Vagina (tissue), 2 donors: ENCODE measurements at regions not wholly inside any gene's neighbourhood (a gene's known extent, or its start where the extent isn't known, plus 50 kb on each side); places are given as distances from the start of the nearest gene placed in this dataset.

Experiments used
- DNase-seq, 2 donors: peaks; one replicate each; pipeline ENCODE4 v3.0.0-alpha.2; 2017; ENCODE audit errors: extremely low spot score in 2 of 2
- H3K27ac ChIP-seq: fragments of 200-600 bp; sonication (generic); one replicate; pipeline ENCODE4 v1.5.1; 2019
- H3K27me3 ChIP-seq: fragments of 200-600 bp; sonication (generic); one replicate; pipeline ENCODE4 v1.5.1; 2019
- H3K36me3 ChIP-seq, 2 donors: fragments of 200-600 bp; sonication (generic); one replicate each; pipeline ENCODE4 v1.5.1; 2017 to 2019
- H3K4me1 ChIP-seq: fragments of 200-600 bp; sonication (generic); one replicate; pipeline ENCODE4 v1.5.1; 2019
- H3K4me3 ChIP-seq, 2 donors: fragments of 200-600 bp; sonication (generic); 1 replicate in 1 of 2; 2 replicates in 1 of 2; pipeline ENCODE4 v1.5.1; 2016 to 2019
- H3K9me3 ChIP-seq: fragments of 200-600 bp; sonication (generic); one replicate; pipeline ENCODE4 v1.5.1; 2019
- CTCF ChIP-seq, 3 experiments: fragments of 450-650 bp in 2 of 3; fragments of 200-600 bp in 1 of 3; sonication (generic) in 1 of 3; IDR thresholded peaks; one replicate each; pipeline ENCODE4 v1.5.1; 2017 to 2019; ENCODE audit warnings: antibody characterized with exemption in 3 of 3, mild to moderate bottlenecking in 2 of 3, moderate library complexity in 2 of 3
- POLR2A ChIP-seq, 2 donors: fragments of 450-650 bp; IDR thresholded peaks; one replicate each; pipeline ENCODE4 v1.6.1; 2017; ENCODE audit warnings: antibody characterized with exemption in 2 of 2, mild to moderate bottlenecking in 2 of 2, moderate library complexity in 2 of 2
- POLR2AphosphoS5 ChIP-seq, 2 donors: sonication (generic); formaldehyde crosslinking; IDR thresholded peaks; one replicate each; pipeline ENCODE4 v1.9.0; 2017; ENCODE audit warnings: antibody characterized with exemption in 2 of 2, mild to moderate bottlenecking in 2 of 2, low read depth in 1 of 2; ENCODE audit not compliant: insufficient read depth in 1 of 2
- intact Hi-C: fragments of 100-400 bp; cut with DNase I; formaldehyde crosslinking; loops from one replicate; pipeline ENCODE4 v1.15.1; 2023

- H3K27me3 ChIP-seq: no peaks in the 10 kb centered on the region
- no peak for DNase-seq
- no peaks in the 10 kb centered on the region for H3K9me3 ChIP-seq
- H3K27ac ChIP-seq: no peak overlapping the region
- no peaks in the 10 kb centered on the region for H3K4me1 ChIP-seq
- TF ChIP-seq CTCF (IDR thresholded peaks at IDR 0.05): no peak
- TF ChIP-seq POLR2A (IDR thresholded peaks at IDR 0.05): no peak
- no peak for TF ChIP-seq POLR2AphosphoS5 (IDR thresholded peaks at IDR 0.05; ENCODE audit: insufficient read depth in 1 of 2, low read depth in 1 of 2)
- no peaks in the 10 kb centered on the region for H3K36me3 ChIP-seq
- intact Hi-C loops: no loop called here
- H3K4me3 ChIP-seq: no peak overlapping the region
Measured at GRCh38 chr16:17658881-17659280, 188.1 kb upstream of the XYLT1 start.

GRCh38 chr16:17657045-17657444 is 186.3 kb upstream of the XYLT1 start:
- Histone ChIP-seq H3K27ac (no peak overlapping the region), H3K9me3 (no peaks in the 10 kb centered on the region), H3K27me3 (no peaks in the 10 kb centered on the region), H3K36me3 (no peaks in the 10 kb centered on the region), H3K4me1 (no peaks in the 10 kb centered on the region), H3K4me3 (no peak overlapping the region)
- intact Hi-C loops: no loop called here
- TF ChIP-seq CTCF (IDR thresholded peaks at IDR 0.05): no peak
- no peak for TF ChIP-seq POLR2AphosphoS5 (IDR thresholded peaks at IDR 0.05; ENCODE audit: insufficient read depth in 1 of 2, low read depth in 1 of 2)
- no peak for TF ChIP-seq POLR2A (IDR thresholded peaks at IDR 0.05)
- no peak for DNase-seq

GRCh38 chr16:17654571-17654970 is 183.8 kb upstream of the XYLT1 start:
- TF ChIP-seq CTCF (IDR thresholded peaks at IDR 0.05) (no peak), POLR2AphosphoS5 (IDR thresholded peaks at IDR 0.05; ENCODE audit: insufficient read depth in 1 of 2, low read depth in 1 of 2) (no peak), POLR2A (IDR thresholded peaks at IDR 0.05) (no peak)
- H3K9me3 ChIP-seq: no peaks in the 10 kb centered on the region
- intact Hi-C loops: no loop called here

GRCh38 chr16:17654142-17654541 is 183.4 kb upstream of the XYLT1 start:
- no peak for TF ChIP-seq POLR2AphosphoS5 (IDR thresholded peaks at IDR 0.05; ENCODE audit: insufficient read depth in 1 of 2, low read depth in 1 of 2)
- TF ChIP-seq POLR2A (IDR thresholded peaks at IDR 0.05): no peak
- TF ChIP-seq CTCF (IDR thresholded peaks at IDR 0.05): no peak
- H3K4me3 ChIP-seq: no peak overlapping the region
- no peaks in the 10 kb centered on the region for H3K36me3 ChIP-seq
- H3K9me3 ChIP-seq: no peaks in the 10 kb centered on the region
- DNase-seq: no peak
- H3K27me3 ChIP-seq: no peaks in the 10 kb centered on the region
- H3K27ac ChIP-seq: no peak overlapping the region
- intact Hi-C loops: no loop called here
- no peaks in the 10 kb centered on the region for H3K4me1 ChIP-seq

More at GRCh38 chr16:17654571-17654970, 183.8 kb upstream of the XYLT1 start:
- Histone ChIP-seq H3K4me3 (no peak overlapping the region), H3K36me3 (no peaks in the 10 kb centered on the region), H3K27ac (no peak overlapping the region), H3K27me3 (no peaks in the 10 kb centered on the region), H3K4me1 (no peaks in the 10 kb centered on the region)
- DNase-seq: no peak

- no peak for DNase-seq
- Histone ChIP-seq H3K4me1 (no peaks in the 10 kb centered on the region), H3K4me3 (no peak overlapping the region), H3K9me3 (no peaks in the 10 kb centered on the region), H3K27me3 (no peaks in the 10 kb centered on the region), H3K36me3 (no peaks in the 10 kb centered on the region), H3K27ac (no peak overlapping the region)
- TF ChIP-seq CTCF (IDR thresholded peaks at IDR 0.05): no peak
- TF ChIP-seq POLR2AphosphoS5 (IDR thresholded peaks at IDR 0.05; ENCODE audit: insufficient read depth in 1 of 2, low read depth in 1 of 2): no peak
- no peak for TF ChIP-seq POLR2A (IDR thresholded peaks at IDR 0.05)
- intact Hi-C loops: no loop called here
Measured at GRCh38 chr16:17647879-17648872, 177.4 kb upstream of the XYLT1 start.
